ENCODE measurements at regions not wholly inside any gene's neighbourhood (a gene's known extent, or its start where the extent isn't known, plus 50 kb on each side); places are given as distances from the start of the nearest gene placed in this dataset.

DNA sequence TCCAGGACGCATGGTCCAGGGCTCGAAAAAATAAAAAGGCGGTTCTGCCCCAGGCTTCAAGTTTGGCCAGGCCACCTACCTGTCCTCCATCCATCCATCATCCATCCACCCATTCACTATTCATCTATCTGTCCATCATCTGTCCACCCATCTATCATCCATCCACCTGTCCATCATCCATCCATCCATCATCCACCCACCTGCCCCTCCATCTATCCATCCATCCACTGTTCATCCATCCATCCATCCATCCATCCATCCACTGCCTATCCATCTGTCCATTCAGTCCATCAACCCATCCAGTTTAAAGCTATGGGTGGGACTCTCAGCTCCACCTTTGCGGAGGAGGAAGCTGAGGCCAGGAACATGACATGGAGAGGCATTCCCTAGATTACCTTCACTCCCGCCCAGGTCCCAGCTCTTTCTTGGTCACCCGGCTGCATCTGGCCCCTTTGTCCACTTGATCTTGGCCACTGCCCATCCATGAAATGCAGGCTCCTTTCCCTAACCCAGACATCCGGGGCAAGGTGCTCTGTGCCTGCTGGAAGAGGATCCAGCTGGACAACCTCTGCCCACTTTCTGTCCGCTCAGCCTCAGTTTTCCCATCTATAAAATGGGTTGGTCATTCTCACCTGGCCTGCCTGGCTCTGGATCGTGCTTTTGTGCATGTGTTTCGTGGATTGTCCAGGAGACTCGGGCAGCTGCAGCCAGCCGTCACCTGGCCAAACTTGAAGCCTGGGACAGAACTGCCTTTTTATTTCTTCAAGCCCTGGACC lies 236.0 kb upstream of the CIBAR2 start:
- no peak for DNase-seq

DNA sequence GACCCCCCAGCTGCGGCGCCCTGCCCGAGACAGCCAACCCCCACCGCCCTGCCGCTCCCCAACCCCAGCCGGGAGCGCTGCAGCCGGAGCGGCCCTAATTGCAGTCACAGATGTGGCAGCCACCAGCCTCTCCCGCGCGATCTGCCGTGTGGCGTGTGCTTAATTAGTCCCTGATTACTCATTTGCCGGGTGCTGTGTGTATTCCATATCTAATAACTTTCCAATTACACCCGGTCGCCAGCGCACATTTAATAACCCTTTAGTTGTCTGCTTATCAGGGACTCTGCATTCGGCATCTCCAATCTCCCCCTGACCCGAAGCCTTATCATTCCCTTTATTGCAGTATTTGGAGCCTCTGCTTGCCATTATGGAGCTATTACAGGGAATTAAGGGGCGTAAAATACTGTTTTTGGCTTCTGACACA lies 236.7 kb upstream of the CIBAR2 start:
- DNase-seq: no peak

DNA sequence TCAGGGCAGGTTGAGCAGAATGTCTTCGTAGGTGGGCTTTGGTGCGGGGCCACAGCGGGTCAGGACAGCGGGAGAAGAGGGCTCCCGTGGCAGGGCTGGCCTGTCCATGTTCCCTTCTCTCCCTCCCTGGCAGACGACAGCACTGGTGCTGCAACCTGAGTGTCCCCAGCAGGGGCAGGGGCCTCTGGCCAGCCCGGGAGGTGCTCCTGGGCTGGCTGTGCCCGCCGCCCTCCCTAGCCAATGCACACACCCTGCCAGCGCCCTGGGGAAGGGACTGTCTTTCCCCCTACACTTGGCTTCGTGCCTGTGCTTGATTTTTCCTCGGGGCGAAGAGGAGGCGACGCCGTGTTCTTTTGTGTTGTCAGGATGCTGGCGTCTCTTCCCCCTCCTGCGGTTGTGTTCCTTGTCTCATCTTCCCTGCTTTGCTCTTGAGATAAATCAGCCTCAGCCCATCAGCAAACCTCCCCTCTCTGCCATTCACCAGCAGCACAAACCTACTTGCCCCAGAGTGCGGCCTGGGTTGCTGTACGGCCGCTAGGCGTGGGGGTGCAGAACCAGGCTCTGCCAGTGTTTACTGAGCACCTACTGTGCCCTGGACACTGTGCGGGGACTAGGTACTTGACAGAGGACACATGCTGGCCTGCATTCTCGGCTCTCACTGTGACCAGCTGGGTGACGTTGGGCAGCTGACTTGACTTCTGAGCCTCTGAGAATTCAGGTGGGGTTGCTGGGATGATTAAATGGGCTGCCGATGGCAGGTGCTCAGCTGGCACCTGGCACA lies 237.3 kb upstream of the CIBAR2 start:
- no peak for DNase-seq

DNA sequence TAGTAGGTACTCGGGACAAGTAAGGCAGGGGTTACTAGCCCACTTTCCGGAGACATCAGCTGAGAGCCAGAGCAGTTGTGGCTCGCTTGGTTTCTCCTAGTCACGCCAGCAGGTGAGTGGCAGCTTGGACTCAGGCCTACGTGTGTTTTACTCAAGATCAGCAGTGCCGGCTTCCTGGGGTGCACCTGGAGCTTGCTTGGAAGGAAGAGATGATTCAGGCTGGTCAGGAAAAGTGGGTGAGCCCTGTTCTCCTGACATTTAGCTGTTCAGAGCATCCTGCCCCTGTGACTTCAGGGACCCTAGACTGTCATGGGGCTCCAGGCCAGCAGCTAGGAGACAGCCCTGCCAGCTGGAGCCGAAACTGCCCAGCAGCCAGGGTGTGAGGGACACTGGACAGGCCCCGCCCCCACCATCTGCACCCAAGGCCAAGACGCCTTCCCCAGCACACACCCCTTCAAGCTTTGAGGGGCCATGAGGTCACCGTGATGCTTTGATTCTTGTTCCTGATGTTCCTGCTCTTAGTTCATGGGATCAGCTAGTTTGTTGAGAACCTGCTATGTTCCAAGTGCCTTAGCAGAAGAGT lies 238.0 kb upstream of the CIBAR2 start:
- DNase-seq: no peak

DNA sequence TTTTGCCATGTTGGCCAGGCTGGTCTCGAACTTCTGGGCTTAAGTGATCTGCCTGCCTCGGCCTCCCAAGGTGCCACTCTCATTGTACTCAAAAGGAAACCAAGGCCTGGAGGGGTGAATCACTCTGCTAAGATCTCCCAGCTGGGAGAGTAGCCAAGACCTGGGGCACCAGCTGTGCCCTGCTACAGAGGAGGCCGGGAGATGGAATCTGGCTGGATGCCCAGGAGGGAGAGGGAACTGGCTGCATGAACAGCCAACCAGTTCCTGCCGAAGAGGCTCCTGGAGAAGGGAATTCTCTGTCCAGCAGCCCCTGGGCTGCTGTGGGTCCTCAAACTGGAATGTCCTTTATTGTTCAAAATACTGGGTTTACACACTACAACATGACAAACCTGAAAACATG lies 238.7 kb upstream of the CIBAR2 start:
- no peak for DNase-seq

DNA sequence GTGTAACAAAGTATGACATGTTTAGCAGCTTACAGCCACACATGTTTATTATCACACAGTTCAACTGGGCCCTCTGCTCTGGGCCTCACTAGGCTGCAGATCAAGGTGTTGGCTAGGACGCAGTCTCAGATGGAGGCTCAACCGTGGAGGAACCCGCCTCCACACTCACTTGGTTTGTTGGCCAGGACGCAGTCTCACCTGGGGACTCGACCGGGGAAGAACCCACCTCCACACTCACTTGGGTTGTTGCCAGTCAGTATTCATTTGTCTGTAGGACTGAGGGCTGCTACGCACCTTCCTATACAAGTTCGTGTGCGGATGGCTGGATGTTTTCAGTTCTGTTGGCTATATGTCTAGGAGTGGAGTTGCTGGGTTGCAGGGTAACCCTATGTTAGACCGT lies 240.7 kb upstream of the CIBAR2 start:
- no peak for DNase-seq

DNA sequence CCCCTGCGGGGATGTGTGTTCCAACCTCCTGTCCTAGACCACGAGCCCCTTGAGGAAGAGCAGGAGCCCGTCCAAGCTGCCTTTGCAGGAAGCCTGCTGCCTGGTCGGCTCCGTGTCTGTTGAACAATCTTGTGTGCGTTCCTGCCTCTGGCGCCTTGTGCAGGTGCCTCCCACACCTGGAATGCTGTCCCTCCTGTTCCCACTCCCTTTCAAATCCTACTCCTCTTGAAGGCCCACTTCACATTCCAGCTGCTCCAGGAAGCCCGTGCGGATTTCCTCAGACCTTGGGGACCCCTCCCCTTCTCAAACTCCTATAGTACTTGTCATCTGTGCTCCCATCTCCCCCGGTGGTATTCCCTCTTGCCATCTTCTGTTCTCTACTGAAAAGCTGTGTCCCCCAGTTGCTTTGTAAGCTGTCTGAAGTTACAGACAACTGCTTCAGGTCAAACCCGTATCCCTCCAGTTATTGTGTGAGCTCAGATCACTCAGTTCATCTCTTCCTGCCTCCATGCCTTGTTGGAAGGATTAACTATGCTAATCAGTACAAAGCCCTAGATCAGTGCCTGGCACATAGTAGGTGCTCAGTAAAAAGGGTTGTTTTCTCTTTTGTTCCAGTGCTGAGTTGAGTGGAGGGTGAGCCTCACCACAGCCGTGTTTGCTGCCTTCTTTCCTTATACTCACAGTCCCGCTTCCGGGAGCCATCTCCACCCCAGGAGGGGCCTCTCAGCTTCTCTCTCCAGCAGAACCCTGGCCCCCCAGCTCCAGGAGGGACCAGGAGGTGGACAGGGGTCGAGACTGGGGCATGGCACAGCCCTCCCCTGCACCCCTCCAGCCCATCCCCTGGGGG lies 241.8 kb upstream of the CIBAR2 start:
- DNase-seq: no peak

DNA sequence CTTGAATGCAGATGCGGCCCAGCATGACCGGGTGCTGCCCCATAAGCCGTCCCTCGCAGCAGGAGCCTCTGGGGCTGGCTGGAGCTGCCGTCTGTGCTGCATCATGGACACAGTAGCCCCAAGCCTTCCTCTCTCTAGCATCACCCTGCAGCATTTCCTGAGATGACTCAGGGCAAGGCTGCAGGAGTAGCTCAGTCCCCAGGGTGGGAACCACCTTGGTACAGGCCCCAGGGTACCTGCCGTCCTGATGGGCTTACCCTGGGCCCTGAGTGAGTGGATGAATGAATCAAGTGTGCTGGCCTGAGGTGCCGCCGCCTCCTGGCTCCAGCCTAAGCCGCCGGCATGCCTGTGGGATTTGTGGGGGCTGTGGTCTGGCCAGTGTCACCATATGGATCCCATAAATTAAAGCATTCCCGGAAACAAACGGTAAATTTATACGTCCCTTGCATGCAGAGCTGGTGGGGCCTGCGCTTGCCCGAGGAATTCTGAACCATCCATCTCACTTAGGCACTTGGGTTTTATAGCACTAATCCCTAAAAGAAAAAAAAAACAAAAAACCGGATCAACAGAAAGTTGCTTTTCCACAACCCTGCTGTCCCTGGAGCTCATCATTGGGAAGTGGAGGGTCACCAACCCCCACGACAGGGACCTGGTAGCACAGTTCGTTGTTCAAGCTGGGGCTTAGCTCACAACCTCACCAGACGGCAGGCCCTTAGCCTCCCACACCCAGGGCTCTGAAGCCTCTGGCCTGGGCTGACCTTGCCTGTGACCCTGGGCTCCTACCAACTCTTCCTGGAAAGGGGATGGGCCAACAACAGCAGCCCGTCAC lies 242.6 kb upstream of the CIBAR2 start:
- DNase-seq: no peak

DNA sequence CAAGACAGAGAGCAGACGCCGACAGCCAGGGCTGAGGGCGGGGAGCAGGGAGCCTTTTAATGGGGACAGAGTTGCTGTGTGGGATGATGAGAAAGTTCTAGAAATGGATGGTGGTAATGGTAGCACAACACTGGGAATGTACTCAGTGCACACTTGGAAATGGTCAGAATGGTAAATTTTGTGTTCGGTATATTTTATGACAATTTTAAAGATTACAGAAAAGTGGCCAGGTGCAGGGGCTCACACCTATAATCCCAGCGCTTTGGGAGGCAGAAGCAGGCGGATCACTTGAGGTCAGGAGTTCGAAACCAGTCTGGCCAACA lies 243.2 kb upstream of the CIBAR2 start:
- no peak for DNase-seq

DNA sequence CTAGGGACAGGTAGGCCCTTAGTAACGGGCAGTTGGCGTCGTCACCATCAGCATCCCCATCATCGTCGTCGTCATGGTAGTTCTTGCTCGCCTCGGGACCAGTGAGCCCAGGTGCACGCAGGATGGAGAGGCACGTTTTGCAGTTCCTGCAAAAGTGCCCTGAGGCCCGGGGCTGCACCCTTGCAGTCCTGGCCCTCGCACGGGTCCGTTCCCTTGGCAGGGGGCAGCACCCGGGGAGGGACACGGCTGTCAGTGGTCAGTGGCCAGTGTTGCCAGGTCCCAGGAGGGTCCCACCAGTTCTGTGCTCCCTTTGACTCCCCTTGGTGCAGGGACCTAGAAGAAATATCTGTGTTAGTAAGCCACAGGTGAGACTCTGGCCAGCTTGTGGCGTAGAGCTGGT lies 243.9 kb upstream of the CIBAR2 start:
- DNase-seq: no peak

DNA sequence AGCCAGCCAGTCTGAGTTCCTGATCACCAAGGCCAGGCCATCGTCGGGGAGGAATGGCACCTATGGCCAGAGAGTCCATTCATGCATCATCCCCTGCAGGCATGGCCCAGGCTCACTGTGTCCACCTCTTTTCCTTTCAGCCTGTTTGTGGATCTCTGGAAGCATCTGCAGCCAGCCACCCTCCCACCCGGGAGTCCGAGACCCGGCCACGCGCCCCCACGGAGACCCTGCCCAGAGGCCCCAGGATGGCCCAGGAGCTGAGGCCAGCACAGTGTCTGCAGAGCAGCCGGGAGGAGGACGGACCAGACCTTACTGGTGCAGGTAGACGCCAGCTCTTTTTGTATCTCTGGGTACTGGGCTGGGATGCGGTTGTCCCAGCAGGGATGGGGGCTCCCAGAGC lies 245.1 kb upstream of the CIBAR2 start:
- no peak for DNase-seq

DNA sequence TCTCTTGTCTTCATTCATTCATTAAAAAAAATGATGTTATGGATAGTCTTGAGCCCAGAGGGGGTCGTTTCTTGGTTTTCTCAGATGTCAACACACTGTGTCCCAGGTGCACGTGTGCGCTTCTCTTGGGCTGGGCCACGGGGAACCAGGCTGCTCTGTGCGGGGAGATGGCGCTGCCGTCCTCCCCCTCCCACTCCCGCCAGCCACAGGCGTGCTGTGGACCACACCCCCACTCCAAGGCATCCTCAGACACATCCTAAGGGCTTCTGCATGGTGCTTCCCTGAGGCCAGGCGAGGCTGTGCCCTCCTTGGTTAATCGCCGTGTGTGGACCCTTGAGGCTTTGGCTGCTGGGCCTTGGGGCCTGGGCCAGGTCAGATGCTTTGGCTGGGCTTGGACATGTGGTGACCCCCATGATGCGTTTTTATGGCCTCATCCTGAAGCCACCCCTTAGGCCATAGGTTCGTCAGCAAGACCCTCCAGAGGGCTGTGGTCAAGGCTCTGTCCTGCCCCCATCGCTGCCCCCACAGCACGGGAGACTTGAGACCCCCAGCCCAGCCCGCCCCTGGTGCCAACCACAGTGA lies 245.7 kb upstream of the CIBAR2 start:
- DNase-seq: no peak

DNA sequence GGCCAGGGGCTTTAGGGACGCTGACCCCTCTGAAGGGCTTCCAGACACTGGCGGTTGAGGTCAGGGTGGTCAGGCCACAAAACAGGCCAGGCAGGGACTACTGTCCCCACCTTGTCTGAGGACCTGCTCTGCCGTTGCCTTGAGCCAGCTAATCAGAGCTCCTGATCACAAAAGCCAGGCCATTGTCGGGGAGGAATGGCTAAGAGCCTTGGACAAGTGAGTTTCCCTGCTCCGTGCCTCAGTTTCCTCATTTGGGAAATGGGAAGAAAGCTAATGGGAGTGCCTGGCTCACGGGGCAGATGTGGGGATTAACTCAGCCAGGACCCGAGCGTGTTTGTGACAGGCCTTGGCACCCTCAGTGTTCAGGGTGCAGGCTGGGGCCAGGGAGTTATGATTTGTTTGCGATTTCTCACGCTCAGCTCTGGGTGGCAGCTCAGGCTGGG lies 246.5 kb upstream of the CIBAR2 start:
- no peak for DNase-seq

DNA sequence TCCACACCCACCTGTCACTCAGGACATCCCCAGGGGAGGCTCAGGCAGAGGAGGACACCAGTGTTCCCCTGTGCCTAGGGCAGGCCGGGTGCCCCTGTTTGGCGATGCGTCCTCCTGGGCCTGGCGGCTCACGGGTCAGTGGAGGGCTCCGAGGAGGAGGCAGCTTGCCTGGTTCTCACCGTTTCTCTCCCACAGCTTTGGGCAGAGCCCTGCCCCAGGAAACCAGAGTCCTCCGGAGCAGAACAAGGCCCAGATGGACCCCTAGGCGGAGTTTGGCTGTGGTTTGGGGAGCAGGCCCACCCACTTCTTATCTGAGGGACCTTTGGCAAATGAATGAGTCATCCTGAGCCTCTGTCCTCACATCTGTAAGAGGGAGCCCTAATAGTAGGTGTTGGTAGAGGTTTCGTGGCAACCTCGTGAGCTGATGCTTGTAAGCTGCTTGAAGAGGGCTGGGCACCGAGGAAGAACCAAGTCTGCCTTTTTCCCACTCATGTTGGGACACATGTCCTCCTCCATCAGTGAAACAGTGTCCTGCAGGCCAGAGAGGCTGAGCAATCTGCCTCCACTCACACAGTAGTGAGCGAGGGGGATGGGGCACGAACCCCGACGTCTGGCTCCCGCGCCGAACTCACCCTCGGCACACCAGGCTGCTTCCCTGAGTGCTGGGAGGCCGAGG lies 247.0 kb upstream of the CIBAR2 start:
- DNase-seq: no peak

DNA sequence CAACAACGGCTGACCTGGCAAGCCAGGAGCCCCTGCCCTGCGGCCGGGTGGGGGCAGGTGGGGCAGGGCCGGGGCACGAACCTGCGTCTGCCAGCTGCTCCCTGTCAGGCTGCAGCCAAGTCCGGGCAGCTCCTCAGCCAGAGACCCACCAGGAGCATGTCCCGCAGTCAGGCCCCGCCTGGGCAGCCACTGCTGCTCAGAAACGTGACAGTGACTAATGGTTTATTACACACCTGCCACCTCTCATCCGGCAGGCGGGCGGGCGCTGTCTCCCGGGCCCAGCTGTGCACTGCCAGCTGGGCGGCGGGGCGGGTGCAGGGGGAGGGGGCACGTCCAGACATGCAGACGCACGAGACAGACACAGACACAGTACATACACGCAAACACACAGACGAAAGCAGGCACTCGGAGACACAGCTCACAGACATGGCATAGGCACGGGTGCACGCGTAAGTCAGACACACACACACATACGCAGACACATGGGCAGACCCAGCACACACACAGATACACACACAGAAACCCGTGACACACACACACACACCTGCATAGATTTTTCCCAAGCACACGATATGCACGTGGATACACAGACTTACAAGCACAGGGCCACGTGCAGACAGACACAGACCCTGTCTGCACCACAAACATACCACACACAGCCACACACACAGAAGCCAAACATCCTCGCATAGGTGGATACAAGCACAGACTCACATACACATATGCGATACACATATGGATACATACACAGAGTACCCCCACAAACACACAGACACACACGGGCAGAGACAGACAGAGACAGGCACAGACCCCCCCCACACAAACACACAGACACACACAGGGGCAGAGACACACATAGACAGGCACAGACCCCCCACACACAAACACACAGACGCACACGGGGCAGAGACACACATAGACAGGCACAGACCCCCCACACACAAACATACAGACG lies 248.3 kb upstream of the CIBAR2 start:
- DNase-seq: no peak

DNA sequence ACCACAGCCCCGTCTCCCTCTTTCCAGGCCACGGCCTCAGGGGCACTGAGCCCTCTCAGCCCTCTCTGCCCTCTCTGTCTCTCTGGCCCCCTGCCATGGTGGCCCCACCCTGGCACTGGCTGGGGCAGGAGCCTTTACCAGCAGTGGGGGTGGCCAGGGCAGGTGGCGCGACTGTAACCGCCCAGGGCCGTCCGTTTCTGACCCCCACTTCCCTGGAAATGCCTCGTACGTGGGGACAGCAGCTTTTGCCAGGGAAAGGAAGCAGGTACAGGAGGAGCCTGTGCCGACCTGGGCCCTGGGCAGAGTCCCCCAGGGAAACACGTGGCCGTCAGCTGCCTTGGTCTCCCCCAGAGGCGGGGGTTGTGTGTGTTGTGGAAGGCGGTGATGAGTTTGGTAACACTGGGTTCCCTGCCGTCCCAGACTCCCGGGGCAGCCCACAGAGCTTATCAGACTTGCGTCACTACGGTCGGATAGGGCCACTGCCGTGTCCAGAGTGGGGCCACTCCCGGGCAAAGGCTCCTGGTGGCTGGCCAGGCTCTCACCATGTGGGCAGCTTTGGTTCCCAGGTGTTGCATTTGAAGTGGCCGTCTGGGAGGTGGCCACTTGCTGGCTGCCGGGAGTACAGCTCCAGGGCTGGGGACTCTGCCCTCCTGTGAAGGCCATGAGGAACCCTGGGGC lies 249.3 kb upstream of the CIBAR2 start:
- DNase-seq: no peak

DNA sequence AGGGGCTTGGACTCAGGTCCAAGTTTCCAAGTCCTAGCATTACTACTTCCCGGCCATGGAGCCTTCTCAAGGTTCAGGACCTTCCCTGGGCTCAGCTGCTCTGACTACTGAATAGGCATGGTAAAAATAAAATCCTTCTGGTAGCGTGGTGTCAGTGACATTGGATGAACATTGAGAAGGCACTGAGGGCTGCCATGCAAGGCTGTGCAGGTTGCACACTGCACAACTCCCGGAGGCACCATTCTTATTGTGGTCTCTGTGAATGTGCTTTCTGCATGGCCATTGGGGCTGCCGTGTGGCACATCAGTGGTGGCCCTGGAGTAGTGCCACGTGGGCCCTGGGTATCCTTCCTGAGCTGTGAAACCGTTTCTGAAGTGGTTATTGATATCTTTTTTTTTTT lies 250.2 kb upstream of the CIBAR2 start:
- DNase-seq: no peak

DNA sequence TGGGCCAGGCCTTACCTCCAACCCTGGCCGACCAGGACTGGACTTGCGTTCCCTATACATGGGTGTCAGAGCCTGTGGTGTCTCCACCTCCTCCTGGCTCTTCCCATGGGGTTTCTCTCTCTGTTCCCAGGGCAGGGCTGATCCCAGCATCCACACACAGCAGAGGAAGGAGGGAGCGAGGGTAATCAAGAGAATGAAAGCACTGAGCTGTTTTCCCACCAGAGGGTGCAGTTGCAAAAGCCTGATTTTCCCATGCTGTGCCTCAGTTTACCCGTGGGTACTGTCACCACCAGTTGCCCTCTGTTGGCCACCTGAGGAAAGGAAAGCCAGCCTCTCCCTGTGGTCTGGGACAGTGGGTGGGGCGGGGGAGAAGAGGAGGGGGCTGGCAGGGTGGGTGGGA lies 249.7 kb upstream of the GSE1 start:
- DNase-seq: no peak

DNA sequence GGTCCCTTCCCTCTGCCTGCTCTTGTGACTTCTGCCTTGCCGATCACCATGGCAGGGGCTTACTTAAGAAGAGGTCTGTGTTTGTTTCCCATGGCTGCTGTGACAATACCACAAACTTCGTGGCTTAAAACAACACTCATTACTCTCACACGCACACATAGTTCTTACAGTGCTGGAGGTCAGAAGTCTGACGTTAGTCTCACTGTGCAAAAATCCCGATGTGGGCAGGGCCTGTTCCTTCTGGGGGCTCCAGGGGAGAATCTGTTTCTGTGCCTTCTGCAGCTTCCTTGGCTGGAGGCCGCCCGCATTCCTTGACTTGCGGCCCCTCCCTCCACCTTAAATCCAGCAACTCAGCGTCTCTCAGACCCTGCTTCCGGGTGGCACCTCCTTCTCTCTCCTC lies 249.2 kb upstream of the GSE1 start:
- no peak for DNase-seq
